Activated naive CD4-positive, alpha-beta T cell treated with anti-CD3 and anti-CD28 coated beads, Interleukin-2, amount 10 ng/mL, durations not matched to agents 7 days and 5 days (primary cell): ENCODE measurements at regions not wholly inside any gene's neighbourhood (a gene's known extent, or its start where the extent isn't known, plus 50 kb on each side); places are given as distances from the start of the nearest gene placed in this dataset.

ENCODE experiments used
- CTCF ChIA-PET: fragments of 350-600 bp; sonication (Branson Sonifier 250); formaldehyde crosslinking; loops from one replicate; lab custom pipeline; 2021; ENCODE audit warnings: antibody characterized with exemption; lab: Charles Lee
- DNase-seq: peaks from one replicate; pipeline ENCODE4 v3.0.0-alpha.2; 2020
- H3K27ac Mint-ChIP-seq: one replicate; pipeline ENCODE4 v1.8.0; 2021; ENCODE audit warnings: mild to moderate bottlenecking, moderate library complexity, mixed read lengths
- H3K27me3 Mint-ChIP-seq: one replicate; pipeline ENCODE4 v1.8.0; 2021; ENCODE audit warnings: mild to moderate bottlenecking, mixed read lengths
- H3K36me3 Mint-ChIP-seq: one replicate; pipeline ENCODE4 v1.8.0; 2021; ENCODE audit warnings: mixed read lengths
- H3K4me1 Mint-ChIP-seq: one replicate; pipeline ENCODE4 v1.8.0; 2021; ENCODE audit warnings: mixed read lengths
- H3K4me3 Mint-ChIP-seq: one replicate; pipeline ENCODE4 v1.8.0; 2021; ENCODE audit warnings: mild to moderate bottlenecking, moderate library complexity, mixed read lengths
- H3K9me3 Mint-ChIP-seq: one replicate; pipeline ENCODE4 v1.8.0; 2021; ENCODE audit warnings: mixed read lengths

GRCh38 chr5:89504051-89504450 is 621.1 kb upstream of the MEF2C start:
- no peaks in the 10 kb centered on the region for H3K9me3 Mint-ChIP-seq
- CTCF ChIA-PET, result no interaction called here

GRCh38 chr5:89499787-89500186 is 616.8 kb upstream of the MEF2C start:
- Mint-ChIP-seq H3K27me3 (no peaks in the 10 kb centered on the region), H3K4me3 (no peak overlapping the region), H3K9me3 (no peaks in the 10 kb centered on the region), H3K27ac (no peak overlapping the region), H3K4me1 (no peaks in the 10 kb centered on the region), H3K36me3 (no peaks in the 10 kb centered on the region)
- no peak for DNase-seq
- CTCF ChIA-PET, result no interaction called here

More at GRCh38 chr5:89504051-89504450, 621.1 kb upstream of the MEF2C start:
- no peaks in the 10 kb centered on the region for H3K36me3 Mint-ChIP-seq
- no peaks in the 10 kb centered on the region for H3K27me3 Mint-ChIP-seq
- DNase-seq, result no peak
- H3K27ac Mint-ChIP-seq, result no peak overlapping the region
- H3K4me3 Mint-ChIP-seq, result no peak overlapping the region
- H3K4me1 Mint-ChIP-seq, result no peaks in the 10 kb centered on the region

GRCh38 chr5:89498699-89499098 is 615.7 kb upstream of the MEF2C start:
- DNase-seq, result no peak
- Mint-ChIP-seq H3K9me3 (no peaks in the 10 kb centered on the region), H3K27ac (no peak overlapping the region), H3K4me1 (no peaks in the 10 kb centered on the region), H3K36me3 (no peaks in the 10 kb centered on the region), H3K27me3 (no peaks in the 10 kb centered on the region), H3K4me3 (no peak overlapping the region)
- CTCF ChIA-PET, result no interaction called here

GRCh38 chr5:89493414-89493813 is 610.4 kb upstream of the MEF2C start:
- no peaks in the 10 kb centered on the region for H3K27me3 Mint-ChIP-seq
- H3K4me3 Mint-ChIP-seq, result no peak overlapping the region
- no peaks in the 10 kb centered on the region for H3K4me1 Mint-ChIP-seq
- DNase-seq, result no peak
- H3K27ac Mint-ChIP-seq, result no peak overlapping the region
- peaks cover 2% of the 10 kb centered on the region for H3K9me3 Mint-ChIP-seq
- CTCF ChIA-PET, result no interaction called here
- H3K36me3 Mint-ChIP-seq, result no peaks in the 10 kb centered on the region

- CTCF ChIA-PET, result no interaction called here
- no peaks in the 10 kb centered on the region for H3K4me1 Mint-ChIP-seq
- no peaks in the 10 kb centered on the region for H3K36me3 Mint-ChIP-seq
- H3K4me3 Mint-ChIP-seq, result no peak overlapping the region
- no peak overlapping the region for H3K27ac Mint-ChIP-seq
- DNase-seq, result no peak
- no peaks in the 10 kb centered on the region for H3K27me3 Mint-ChIP-seq
- no peaks in the 10 kb centered on the region for H3K9me3 Mint-ChIP-seq
These were observed 602.0 kb upstream of the MEF2C start for GRCh38 chr5:89484962-89485361.

GRCh38 chr5:89480406-89481007 is 597.5 kb upstream of the MEF2C start:
- DNase-seq, result no peak
- CTCF ChIA-PET, result no interaction called here
- Mint-ChIP-seq H3K4me3 (no peak overlapping the region), H3K36me3 (no peaks in the 10 kb centered on the region), H3K27me3 (no peaks in the 10 kb centered on the region), H3K9me3 (no peaks in the 10 kb centered on the region), H3K4me1 (no peaks in the 10 kb centered on the region), H3K27ac (no peak overlapping the region)

- DNase-seq, result no peak
- Mint-ChIP-seq H3K27me3 (no peaks in the 10 kb centered on the region), H3K36me3 (no peaks in the 10 kb centered on the region), H3K9me3 (no peaks in the 10 kb centered on the region), H3K4me3 (no peak overlapping the region), H3K27ac (no peak overlapping the region), H3K4me1 (no peaks in the 10 kb centered on the region)
- CTCF ChIA-PET, result no interaction called here
These were observed 595.9 kb upstream of the MEF2C start for GRCh38 chr5:89478851-89479250.

GRCh38 chr5:89473196-89473595 is 590.2 kb upstream of the MEF2C start:
- no peak for DNase-seq
- Mint-ChIP-seq H3K27ac (no peak overlapping the region), H3K36me3 (no peaks in the 10 kb centered on the region), H3K4me1 (no peaks in the 10 kb centered on the region), H3K27me3 (no peaks in the 10 kb centered on the region), H3K9me3 (no peaks in the 10 kb centered on the region), H3K4me3 (no peak overlapping the region)
- CTCF ChIA-PET, result no interaction called here

- no peak overlapping the region for H3K27ac Mint-ChIP-seq
- no peak for DNase-seq
- H3K9me3 Mint-ChIP-seq, result no peaks in the 10 kb centered on the region
- H3K27me3 Mint-ChIP-seq, result no peaks in the 10 kb centered on the region
- H3K4me1 Mint-ChIP-seq, result no peaks in the 10 kb centered on the region
- no peaks in the 10 kb centered on the region for H3K36me3 Mint-ChIP-seq
- H3K4me3 Mint-ChIP-seq, result no peak overlapping the region
- CTCF ChIA-PET, result no interaction called here
These were observed 588.6 kb upstream of the MEF2C start for GRCh38 chr5:89471541-89471940.

GRCh38 chr5:89471115-89471514 is 588.1 kb upstream of the MEF2C start:
- CTCF ChIA-PET, result no interaction called here
- H3K27me3 Mint-ChIP-seq, result no peaks in the 10 kb centered on the region
- H3K4me3 Mint-ChIP-seq, result no peak overlapping the region
- no peak for DNase-seq
- H3K36me3 Mint-ChIP-seq, result no peaks in the 10 kb centered on the region
- no peaks in the 10 kb centered on the region for H3K9me3 Mint-ChIP-seq
- no peak overlapping the region for H3K27ac Mint-ChIP-seq
- no peaks in the 10 kb centered on the region for H3K4me1 Mint-ChIP-seq

- Mint-ChIP-seq H3K9me3 (no peaks in the 10 kb centered on the region), H3K36me3 (no peaks in the 10 kb centered on the region), H3K4me1 (no peaks in the 10 kb centered on the region), H3K27ac (no peak overlapping the region), H3K4me3 (no peak overlapping the region), H3K27me3 (no peaks in the 10 kb centered on the region)
- CTCF ChIA-PET, result no interaction called here
- DNase-seq, result no peak
These were observed 587.7 kb upstream of the MEF2C start for GRCh38 chr5:89470658-89471057.

GRCh38 chr5:89458332-89458656 is 575.3 kb upstream of the MEF2C start:
- H3K4me3 Mint-ChIP-seq, result no peak overlapping the region
- CTCF ChIA-PET, result no interaction called here
- no peak for DNase-seq
- no peaks in the 10 kb centered on the region for H3K4me1 Mint-ChIP-seq
- H3K27ac Mint-ChIP-seq, result no peak overlapping the region
- peaks cover 2% of the 10 kb centered on the region for H3K9me3 Mint-ChIP-seq
- H3K36me3 Mint-ChIP-seq, result no peaks in the 10 kb centered on the region
- H3K27me3 Mint-ChIP-seq, result no peaks in the 10 kb centered on the region

- Mint-ChIP-seq H3K4me3 (no peak overlapping the region), H3K36me3 (no peaks in the 10 kb centered on the region), H3K27me3 (no peaks in the 10 kb centered on the region), H3K27ac (no peak overlapping the region), H3K4me1 (no peaks in the 10 kb centered on the region), H3K9me3 (peaks cover 2% of the 10 kb centered on the region)
- CTCF ChIA-PET, result no interaction called here
- no peak for DNase-seq
These were observed 574.7 kb upstream of the MEF2C start for GRCh38 chr5:89457411-89458331.

GRCh38 chr5:89452081-89452480 is 569.1 kb upstream of the MEF2C start:
- Mint-ChIP-seq H3K36me3 (no peaks in the 10 kb centered on the region), H3K4me3 (no peak overlapping the region), H3K4me1 (no peaks in the 10 kb centered on the region), H3K9me3 (peaks cover 2% of the 10 kb centered on the region), H3K27me3 (no peaks in the 10 kb centered on the region), H3K27ac (no peak overlapping the region)
- CTCF ChIA-PET, result no interaction called here
- no peak for DNase-seq

GRCh38 chr5:89451263-89451662 is 568.3 kb upstream of the MEF2C start:
- DNase-seq, result no peak
- no peaks in the 10 kb centered on the region for H3K4me1 Mint-ChIP-seq
- H3K27me3 Mint-ChIP-seq, result no peaks in the 10 kb centered on the region
- no peak overlapping the region for H3K27ac Mint-ChIP-seq
- CTCF ChIA-PET, result no interaction called here
- H3K4me3 Mint-ChIP-seq, result no peak overlapping the region
- peaks cover 2% of the 10 kb centered on the region for H3K9me3 Mint-ChIP-seq
- H3K36me3 Mint-ChIP-seq, result no peaks in the 10 kb centered on the region
